HG03575 (cell line): ENCODE measurements at regions not wholly inside any gene's neighbourhood (a gene's known extent, or its start where the extent isn't known, plus 50 kb on each side); places are given as distances from the start of the nearest gene placed in this dataset.

Experiments used
- ATAC-seq: cut with Tn5 transposase; IDR thresholded peaks from one replicate; pipeline ENCODE4 v1.9.1; 2021; ENCODE audit not compliant: unreplicated experiment, insufficient number of reproducible peaks, low FRiP score; ENCODE audit errors: extremely low read depth

DNA sequence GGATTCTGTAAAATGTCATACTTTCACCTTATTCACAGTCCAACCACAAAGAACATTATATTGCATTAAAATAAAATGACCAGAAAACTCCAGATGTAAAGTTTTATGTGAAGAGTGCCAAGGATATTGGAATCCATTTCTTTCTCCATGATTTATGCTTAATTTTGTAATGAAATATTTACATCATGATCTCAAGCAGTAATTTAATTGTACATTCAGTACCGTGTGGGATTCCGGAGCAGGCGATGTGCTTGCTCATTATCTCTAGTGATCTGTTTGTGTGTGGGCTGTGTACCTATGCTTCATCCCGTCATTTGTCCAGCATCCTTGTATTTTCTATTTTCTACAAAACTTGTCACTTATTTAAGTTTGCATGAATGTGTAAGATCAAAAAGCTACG lies 415.9 kb upstream of the SLC8A1 start:
- no peak for ATAC-seq

DNA sequence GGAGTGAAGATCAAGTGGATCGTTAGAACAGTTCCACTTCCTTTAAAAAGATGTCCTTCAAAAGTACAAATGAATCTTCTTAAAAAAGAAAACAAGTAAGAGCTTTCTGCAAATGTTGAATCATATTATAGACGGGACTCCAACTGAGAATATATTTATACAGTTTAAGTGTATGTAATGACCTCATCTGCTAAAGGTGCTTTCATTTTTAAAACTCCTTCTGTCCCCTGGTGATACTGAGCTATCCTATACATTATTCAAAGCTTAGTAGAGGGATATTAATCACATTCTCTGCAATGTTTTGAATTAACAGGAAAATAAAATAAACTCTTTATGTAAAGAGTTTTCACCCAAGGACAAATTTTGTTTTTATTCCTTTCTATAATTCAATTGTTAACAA lies 420.7 kb upstream of the SLC8A1 start:
- no peak for ATAC-seq

DNA sequence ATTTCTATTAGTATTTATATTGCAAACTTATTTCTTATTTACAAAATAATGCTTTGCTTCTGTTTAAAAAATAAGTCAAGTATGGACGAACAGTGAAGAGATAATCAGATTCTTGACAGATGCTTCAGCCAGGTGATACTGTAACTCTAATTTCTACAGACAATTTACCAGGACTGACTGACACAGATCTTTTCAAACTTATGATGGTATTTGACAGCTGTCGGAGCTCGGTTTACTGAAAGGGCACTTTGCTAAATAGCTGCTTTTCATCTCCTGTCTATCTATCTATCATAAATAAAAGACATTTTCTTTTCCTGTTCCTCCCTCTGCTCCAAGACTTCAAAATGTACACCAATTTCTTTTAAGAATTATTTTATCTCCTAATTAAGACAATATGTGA lies 422.5 kb upstream of the SLC8A1 start:
- no peak for ATAC-seq

DNA sequence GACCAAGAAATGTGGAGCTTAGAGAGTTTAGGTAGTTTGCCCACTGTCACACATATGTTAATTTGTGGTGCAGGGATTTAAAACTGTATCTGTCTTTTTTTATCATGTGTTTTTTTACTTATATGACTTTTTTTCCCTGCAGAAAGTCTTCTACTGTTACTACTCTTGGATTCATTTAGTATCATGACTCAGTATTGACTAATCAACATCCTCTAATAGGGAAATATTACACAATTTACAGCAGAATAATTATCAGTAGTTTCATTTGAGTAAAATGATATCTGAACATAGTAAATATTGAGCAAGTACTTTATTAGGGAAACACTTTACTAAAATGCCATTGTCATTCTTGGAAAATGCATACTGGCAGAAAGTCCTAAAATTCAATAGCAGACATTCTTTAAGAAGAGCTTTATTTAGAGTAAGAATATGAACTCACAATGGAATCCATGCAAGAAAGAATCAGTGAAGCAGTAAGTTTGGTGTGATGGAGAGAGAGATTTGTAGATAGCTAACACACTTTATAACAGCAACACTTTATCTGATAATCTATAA lies 425.9 kb upstream of the SLC8A1 start:
- no peak for ATAC-seq

DNA sequence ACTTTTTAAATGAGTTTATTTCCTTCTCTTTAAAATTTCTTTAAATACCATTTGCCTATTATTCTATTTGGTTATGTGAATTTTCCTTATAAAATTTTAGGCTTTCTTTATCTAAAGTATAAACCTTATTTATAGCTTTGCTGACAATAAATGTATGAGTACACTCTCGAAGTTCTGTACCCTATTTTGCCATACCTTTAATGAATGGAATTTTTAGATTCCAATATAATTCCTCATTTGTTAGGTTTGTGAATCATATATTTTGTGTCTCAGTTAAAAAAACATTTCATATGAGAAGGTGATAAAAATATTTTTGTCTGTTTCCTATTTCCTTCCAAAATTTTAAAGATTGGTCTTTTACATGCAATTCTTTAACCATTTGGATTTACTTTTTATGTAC lies 427.4 kb upstream of the SLC8A1 start:
- ATAC-seq: no peak

DNA sequence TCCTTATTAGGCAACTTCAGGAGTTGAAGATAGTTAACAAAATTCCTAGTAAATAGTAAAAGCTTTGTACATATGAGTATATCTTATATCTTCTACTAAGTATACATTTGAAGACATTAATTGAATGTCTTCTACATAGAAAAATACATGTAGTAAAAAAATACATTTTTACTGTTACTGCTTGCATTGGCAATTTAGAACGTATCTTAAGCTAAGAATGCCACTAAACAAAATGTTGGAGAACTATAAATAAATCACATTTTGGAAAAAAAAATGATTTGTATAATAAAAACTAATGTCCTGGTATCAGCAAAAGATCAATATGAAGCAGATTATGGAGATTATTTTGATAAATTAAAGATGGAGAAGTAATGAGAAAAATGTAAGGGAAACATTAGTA lies 434.2 kb upstream of the SLC8A1 start:
- no peak for ATAC-seq

DNA sequence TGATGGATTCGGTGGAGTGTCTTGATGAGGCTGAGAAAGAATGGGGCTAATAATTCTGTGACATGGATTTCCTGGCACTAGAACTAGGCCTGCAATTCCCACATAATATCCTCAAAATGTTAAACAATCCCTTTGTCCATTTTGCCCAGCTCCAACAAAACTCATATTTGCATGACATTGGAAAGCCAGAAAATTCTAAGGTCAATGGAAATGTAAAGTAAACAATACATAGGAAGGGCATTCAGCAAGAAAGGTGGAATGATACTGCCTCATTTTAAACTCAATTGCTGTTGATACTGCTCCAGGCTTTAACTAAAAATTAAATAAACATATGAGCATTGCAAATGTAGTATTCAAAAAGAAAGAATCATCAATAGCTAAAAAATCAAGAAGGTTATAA lies 434.8 kb upstream of the SLC8A1 start:
- ATAC-seq: no peak

DNA sequence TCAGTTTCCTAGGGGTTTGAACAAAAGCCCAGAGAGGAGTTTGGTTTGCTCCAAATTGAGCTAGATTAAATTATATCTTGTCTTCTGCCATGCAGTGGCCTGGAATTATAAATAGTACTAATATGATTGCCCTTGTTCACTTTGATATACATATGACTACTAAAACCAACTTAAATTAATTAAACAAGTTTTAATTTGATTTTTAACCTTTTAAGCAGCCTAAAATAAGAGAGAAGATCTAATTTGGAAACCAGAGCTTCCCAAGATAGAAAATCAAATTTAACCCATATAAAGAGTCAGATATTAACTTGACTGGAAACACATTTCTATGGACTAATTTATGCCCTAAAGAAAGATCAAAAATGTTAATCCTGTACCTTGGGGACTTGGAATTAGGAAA lies 444.5 kb upstream of the SLC8A1 start:
- ATAC-seq: no peak

DNA sequence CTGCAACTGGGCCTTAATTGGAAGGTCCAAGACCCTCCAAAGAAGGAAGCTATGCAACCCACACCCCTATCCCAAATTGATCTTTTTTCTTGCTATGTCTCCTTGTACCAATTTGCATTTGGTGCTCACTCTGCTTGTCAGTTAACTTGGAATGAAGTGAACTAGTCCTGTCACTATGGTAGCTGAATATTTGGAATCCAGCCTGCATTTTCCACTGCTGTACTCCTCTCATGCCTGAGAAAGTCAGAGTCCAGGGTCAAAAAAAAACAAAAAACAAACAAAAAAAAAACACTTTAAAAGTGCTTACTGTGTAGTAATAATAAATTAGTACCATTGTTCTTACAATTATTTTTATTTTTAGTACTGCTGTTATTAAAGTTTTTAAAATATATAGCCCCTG lies 462.8 kb upstream of the SLC8A1 start:
- ATAC-seq: no peak

DNA sequence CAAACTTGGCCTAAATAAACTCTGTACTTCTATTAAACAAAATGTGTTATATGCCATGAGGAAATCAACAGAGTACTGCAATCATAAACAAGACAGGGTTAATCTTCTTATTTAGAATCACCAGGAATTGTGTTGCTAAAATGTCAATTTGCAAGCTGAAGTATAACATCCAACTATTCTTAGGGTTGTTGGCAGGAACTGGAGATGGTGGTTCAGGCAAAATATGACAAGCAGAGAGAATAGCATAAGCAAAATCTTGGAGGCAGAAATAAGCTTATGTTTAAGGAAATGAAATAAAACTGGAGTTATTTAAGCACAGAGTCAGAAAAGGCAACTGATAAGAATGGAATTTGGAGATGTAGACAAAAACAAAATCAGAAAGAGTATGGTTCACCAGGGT lies 463.8 kb upstream of the SLC8A1 start:
- no peak for ATAC-seq

DNA sequence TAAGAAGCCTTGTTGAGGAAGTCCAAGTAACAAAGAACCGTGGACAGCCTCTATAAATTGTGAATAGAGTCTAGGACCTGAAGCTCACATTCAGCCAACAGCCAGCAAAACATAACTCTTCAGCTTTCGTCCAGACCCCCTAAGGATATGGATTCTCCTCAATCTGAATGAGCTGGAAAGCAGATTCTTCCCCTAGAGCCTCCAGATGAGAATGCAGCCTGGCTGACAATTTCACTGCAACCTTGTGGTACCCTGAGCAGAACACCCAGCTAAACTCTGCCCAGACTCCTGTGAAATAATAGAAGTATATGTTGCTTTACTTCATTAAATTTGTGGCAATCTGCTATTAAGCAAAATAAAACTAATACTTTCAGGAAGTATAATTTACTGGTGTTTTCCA lies 483.5 kb upstream of the SLC8A1 start:
- ATAC-seq: no peak

DNA sequence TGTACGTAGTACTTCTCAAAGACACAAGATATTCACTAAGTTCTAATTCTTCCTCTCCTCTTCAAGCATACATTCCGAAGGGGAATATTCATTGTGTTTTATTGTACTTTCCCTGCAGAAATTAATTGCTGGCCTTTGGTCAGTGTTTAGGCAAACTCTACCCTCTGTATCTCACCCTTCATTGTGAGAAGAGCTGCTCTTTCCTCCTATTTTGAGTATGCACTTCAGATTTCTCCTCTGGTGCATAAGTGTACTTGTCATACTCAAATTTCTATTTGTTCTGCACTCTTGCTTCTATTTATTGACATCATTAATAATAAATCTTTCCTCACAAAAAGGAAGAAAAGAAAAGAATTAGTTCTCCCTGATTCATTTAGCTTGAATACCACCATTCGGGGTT lies 485.4 kb upstream of the SLC8A1 start:
- ATAC-seq: no peak

DNA sequence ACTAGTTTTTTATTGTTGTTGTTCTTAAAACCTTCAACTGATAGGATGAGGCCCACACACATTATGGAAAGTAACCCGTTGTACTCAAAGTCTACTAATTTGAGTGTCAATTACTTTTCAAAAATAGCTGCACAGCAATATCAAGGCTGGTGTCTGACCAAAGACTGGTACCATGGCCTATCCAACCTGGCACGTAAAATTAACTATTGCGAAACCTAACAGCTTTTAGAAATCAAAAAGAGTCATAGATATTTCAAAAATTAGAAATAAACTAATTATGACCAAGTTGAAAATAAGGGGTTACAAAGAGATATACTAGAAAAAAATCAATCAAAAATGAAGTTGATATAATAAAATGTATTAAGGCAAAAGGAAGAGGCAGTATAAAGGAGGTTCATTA lies 501.5 kb upstream of the SLC8A1 start:
- no peak for ATAC-seq

DNA sequence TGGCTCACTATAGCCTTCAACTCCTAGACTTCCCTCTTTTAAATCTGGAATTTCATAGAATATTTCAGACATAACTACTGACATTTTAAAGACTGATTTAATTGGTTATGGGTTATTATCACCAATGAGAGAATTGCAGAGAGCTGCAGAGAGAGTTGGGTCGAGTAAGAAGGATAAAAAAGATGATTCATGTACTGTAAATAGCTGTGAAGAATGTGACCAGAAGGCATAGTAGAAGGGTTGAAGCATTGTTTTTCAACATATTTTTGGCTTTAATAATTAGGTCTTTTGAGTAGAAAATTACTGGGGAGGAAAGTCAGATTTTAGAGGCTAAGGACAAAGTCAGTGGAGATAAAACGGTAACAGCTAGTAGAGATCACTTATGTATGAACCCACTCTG lies 503.2 kb upstream of the SLC8A1 start:
- no peak for ATAC-seq

DNA sequence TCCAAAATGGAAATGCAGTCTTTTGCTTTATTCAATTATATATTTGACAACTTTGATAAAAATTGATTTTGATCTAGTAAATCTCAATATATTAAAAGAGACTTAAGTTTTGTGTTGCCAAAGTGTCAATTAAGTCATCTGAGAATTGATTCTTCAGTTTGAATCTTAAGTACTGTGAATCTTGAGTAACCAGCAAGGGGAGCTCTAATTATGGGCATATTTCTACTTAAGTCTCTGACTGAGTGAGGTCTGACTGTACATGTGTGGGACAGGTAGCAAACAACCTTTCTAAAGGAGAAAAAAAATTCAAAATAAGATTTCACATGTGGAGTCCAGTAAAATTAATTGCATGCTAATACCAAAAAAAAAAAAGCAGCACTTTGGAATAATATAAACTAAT lies 503.7 kb upstream of the SLC8A1 start:
- no peak for ATAC-seq

DNA sequence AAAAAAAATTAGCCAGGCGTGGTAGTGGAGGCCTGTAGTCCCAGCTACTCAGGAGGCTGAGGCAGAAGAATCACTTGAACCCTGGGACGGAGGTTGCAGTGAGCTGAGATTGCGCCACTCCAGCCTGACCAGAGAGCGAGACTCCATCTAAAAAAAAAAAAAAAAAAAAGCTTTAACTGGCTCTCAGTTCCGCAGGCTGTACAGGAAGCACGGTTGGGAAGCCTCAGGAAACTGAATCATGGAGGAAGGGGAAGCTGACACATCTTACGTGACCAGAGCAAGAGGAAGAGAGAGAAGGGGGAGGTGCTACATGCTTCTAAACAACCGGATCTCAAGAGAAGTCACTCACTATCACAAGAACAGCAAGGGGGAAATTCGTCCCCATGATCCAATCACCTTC lies 505.6 kb upstream of the SLC8A1 start:
- no peak for ATAC-seq

DNA sequence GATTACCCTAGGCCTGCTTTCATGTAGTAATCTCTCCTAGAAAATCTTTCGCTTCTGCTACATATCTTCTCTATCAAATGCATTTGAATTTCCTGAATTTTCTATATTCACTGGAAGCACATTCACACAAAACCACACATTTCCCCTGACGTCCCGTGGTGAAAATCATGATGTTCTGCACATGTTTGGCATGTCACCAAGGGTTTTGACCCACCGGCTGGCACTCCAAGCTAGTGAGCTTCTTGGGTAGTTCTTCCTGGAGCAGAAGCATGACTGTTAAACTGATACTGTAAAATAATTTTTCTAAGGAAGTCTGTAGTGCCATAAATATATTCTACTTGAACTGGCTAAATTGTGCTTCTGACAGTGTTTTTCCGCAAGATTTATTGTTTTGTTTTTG lies 510.1 kb upstream of the SLC8A1 start:
- ATAC-seq: no peak

DNA sequence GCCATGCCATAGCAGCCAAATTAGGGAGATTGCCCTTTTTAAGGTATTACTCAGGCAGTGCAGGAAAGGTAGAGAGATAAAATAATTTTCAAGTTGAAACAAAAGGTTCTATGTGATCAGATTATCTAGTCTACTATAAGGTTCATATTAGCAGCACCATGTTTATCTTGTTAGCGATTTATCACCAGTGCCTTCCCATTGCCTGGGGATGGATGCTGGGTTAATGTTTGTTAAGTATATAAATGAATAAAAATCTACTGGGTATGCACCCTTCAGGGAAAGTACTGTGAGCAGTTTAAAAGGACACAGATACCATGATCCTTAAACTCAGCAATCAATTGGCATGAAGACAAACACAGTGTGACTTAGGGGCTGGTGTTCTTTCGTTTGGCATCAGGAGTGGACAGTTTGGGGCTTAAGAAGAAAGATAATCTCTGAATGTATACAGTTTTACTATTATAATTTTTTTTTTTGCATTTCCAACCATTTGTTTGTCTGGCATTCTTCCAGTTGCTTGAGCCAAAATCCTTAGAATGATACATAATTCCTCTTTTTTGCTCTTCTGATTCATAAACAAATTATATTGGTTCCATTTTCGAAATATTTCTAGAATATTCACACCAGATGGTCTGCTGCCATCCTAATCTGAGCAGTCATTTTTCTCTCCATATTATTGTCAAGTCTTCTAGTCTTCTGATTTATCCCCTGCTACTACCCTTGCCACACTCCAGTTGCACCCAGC lies 512.8 kb upstream of the SLC8A1 start:
- no peak for ATAC-seq

DNA sequence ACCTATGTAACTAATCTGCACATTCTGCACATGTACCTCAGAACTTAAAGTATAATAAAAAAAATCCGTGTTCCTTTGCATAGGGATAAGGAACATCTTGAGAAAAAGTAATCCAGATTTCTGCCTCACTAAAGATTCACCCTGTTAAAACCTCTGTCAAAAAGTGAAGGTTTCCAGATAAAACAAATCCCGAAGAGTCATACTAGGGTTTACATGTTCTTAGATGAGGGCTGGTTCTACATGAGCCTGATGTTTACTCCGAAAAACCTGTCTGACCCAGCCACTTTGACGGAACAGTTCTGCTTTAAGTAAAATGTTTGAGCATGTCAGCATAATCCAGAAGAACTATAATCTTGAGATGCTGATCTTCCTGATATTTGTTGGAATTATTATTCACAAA lies 515.6 kb upstream of the SLC8A1 start:
- no peak for ATAC-seq

DNA sequence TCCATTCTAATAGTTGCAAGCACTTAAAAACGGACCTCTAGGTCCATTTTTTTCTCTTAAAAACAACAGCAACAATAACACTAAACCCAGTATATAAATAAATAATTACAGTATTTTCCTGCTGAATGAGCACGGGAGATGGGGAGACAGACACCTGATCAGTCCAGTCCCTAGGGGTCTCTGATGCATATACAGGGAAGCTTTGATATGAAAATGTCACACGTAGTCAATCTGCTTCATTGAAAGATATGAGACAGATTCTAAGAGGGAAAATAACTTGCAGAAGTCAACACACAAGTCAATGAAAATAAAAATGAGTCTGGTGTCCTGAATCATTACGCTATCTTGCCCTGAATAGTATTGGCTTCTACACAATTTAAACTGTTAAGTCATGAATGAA lies 523.3 kb upstream of the SLC8A1 start:
- no peak for ATAC-seq

DNA sequence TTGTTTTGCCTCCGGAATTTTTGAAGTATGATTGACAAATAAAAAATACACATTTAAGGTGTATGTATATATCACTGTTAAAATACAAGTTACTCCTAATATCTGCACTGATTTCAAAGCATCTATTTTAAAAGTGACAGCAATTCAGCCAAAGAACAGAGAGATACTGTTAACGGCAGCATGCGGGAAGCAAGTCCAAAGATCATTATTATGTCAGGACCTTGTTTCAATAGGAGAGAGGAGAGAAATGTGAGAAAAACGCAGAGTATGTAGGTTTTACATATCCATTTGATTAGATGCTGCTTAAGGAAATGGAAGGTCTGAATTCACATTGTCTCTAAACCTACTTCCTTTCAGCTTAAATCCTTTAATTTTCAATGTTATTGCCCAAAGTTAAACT lies 545.5 kb upstream of the SLC8A1 start:
- no peak for ATAC-seq
